ENCODE measurements at regions not wholly inside any gene's neighbourhood (a gene's known extent, or its start where the extent isn't known, plus 50 kb on each side); places are given as distances from the start of the nearest gene placed in this dataset.

- TF ChIP-seq CTCF (IDR thresholded peaks at IDR 0.05): no peak
- no peak for TF ChIP-seq POLR2AphosphoS5 (IDR thresholded peaks at IDR 0.05)
- TF ChIP-seq POLR2A (IDR thresholded peaks at IDR 0.05): no peak
- no peak for TF ChIP-seq EP300 (IDR thresholded peaks at IDR 0.05)
These were observed 117.8 kb downstream of the KCTD12 start for GRCh38 chr13:76768384-76768783.
